SK-N-SH (cell line): ENCODE measurements at regions not wholly inside any gene's neighbourhood (a gene's known extent, or its start where the extent isn't known, plus 50 kb on each side); places are given as distances from the start of the nearest gene placed in this dataset.
A peak's percentile ranks its signal among the peaks of the same experiment; 100 is the strongest.

ENCODE experiments used
- CTCF ChIA-PET: fragments of 300-600, 350-600 bp; formaldehyde crosslinking; extraction: SDS; loops from one replicate; lab custom pipeline; 2021; lab: Yijun Ruan, JAX
- POLR2A ChIA-PET: fragments of 350-600 bp; sonication (Branson Sonifier 250); formaldehyde crosslinking; extraction: SDS; loops from one replicate; lab custom pipeline; 2020; ENCODE audit warnings: antibody characterized with exemption, inconsistent platforms; lab: Yijun Ruan, JAX
- DNase-seq: peaks from one replicate; pipeline ENCODE4 v3.0.0; 2012
- H2AFZ ChIP-seq: fragments of 200-600 bp; sonication (generic); 2 replicates; pipeline ENCODE4 v1.8.1; 2016; ENCODE audit warnings: antibody characterized with exemption, mild to moderate bottlenecking, low read depth
- H3F3A ChIP-seq: fragments of 200-600 bp; sonication (generic); replicated peaks from 2 replicates; pipeline ENCODE3; 2016; ENCODE audit warnings: antibody characterized with exemption, mild to moderate bottlenecking; ENCODE audit not compliant: insufficient read depth
- H3K27ac ChIP-seq, 2 experiments: fragments of 200-500 bp in 1 of 2; fragments of 200-600 bp in 1 of 2; sonication (Bioruptor generic) in 1 of 2; sonication (generic), shearing (Covaris generic) in 1 of 2; 2 replicates each; pipeline versions ENCODE4 v1.5.1 to v1.6.1; 2014 to 2016; ENCODE audit warnings: low read depth in 2 of 2, inconsistent platforms in 1 of 2, low read length in 1 of 2, mild to moderate bottlenecking in 1 of 2, mixed read lengths in 1 of 2
- H3K27me3 ChIP-seq: fragments of 200-600 bp; sonication (generic), shearing (Covaris generic); 2 replicates; pipeline ENCODE4 v1.6.1; 2016; ENCODE audit warnings: mixed run types; ENCODE audit not compliant: insufficient read depth
- H3K36me3 ChIP-seq, 2 experiments: fragments of 200-500 bp in 1 of 2; fragments of 200-600 bp in 1 of 2; sonication (Bioruptor generic) in 1 of 2; sonication (generic) in 1 of 2; replicated peaks in 1 of 2; 2 replicates each; pipeline versions ENCODE3 to v1.5.1; 2014 to 2016; ENCODE audit warnings: low read length in 1 of 2, mild to moderate bottlenecking in 1 of 2; ENCODE audit not compliant: insufficient read depth in 2 of 2, control insufficient read depth in 1 of 2
- H3K4me1 ChIP-seq, 2 experiments: fragments of 200-500 bp in 1 of 2; fragments of 200-600 bp in 1 of 2; sonication (Bioruptor generic) in 1 of 2; sonication (generic), shearing (Covaris generic) in 1 of 2; 2 replicates each; pipeline versions ENCODE4 v1.5.1 to v1.6.1; 2014 to 2016; ENCODE audit warnings: low read depth in 1 of 2, low read length in 1 of 2, mixed run types in 1 of 2; ENCODE audit not compliant: insufficient read depth in 2 of 2, control insufficient read depth in 1 of 2
- H3K4me2 ChIP-seq: fragments of 200-600 bp; sonication (generic), shearing (Covaris generic); 2 replicates; pipeline ENCODE4 v1.6.1; 2017; ENCODE audit warnings: mixed run types
- H3K4me3 ChIP-seq, 2 experiments: fragments of 200-500 bp in 1 of 2; fragments of 200-600 bp in 1 of 2; sonication (Bioruptor generic) in 1 of 2; sonication (generic), shearing (Covaris generic) in 1 of 2; 2 replicates each; pipeline versions ENCODE4 v1.5.1 to v1.8.1; 2014 to 2016; ENCODE audit warnings: low read depth in 2 of 2, inconsistent platforms in 1 of 2, low read length in 1 of 2, mild to moderate bottlenecking in 1 of 2, mixed read lengths in 1 of 2, moderate library complexity in 1 of 2
- H3K79me2 ChIP-seq: fragments of 200-600 bp; sonication (generic); 2 replicates; pipeline ENCODE4 v1.8.1; 2017; ENCODE audit warnings: mild to moderate bottlenecking; ENCODE audit not compliant: insufficient read depth
- H3K9ac ChIP-seq: fragments of 200-600 bp; sonication (generic); 2 replicates; pipeline ENCODE4 v1.6.1; 2017; ENCODE audit warnings: mixed run types
- H3K9me2 ChIP-seq: fragments of 200-600 bp; sonication (generic); 2 replicates; pipeline ENCODE4 v1.6.1; 2017; ENCODE audit warnings: mixed run types
- H3K9me3 ChIP-seq: fragments of 200-600 bp; sonication (generic); 2 replicates; pipeline ENCODE4 v1.6.1; 2017; ENCODE audit warnings: mixed run types, mild to moderate bottlenecking, moderate library complexity
- H4K20me1 ChIP-seq: fragments of 200-600 bp; sonication (generic); 2 replicates; pipeline ENCODE4 v1.6.1; 2017; ENCODE audit warnings: mild to moderate bottlenecking, mixed run types; ENCODE audit not compliant: insufficient read depth
- CHD2 ChIP-seq: fragments of 150-350 bp; IDR thresholded peaks from 2 replicates; pipeline ENCODE4 v1.6.1; 2018; ENCODE audit warnings: low read length; ENCODE audit not compliant: partially characterized antibody
- CTCF ChIP-seq: fragments of 200-600 bp; sonication (generic); IDR thresholded peaks from 2 replicates; pipeline ENCODE4 v1.6.1; 2017; ENCODE audit warnings: antibody characterized with exemption, mild to moderate bottlenecking, moderate library complexity
- EP300 ChIP-seq, 2 experiments: IDR thresholded peaks; 2 replicates each; pipeline versions ENCODE4 v1.4.0 to v1.6.1; 2012; ENCODE audit warnings: borderline replicate concordance in 1 of 2, low read depth in 1 of 2, low read length in 1 of 2
- FOSL2 ChIP-seq: IDR thresholded peaks from 2 replicates; pipeline ENCODE4 v1.4.0; 2012; ENCODE audit warnings: low read depth, mild to moderate bottlenecking, moderate library complexity, borderline replicate concordance
- FOXJ3 ChIP-seq: sonication (generic); formaldehyde crosslinking; IDR thresholded peaks from 2 replicates; pipeline ENCODE4 v1.5.1; 2020; ENCODE audit warnings: mild to moderate bottlenecking, missing genetic modification reagents
- FOXM1 ChIP-seq: IDR thresholded peaks from 2 replicates; pipeline ENCODE4 v1.4.0; 2012; ENCODE audit warnings: low read depth, mild to moderate bottlenecking
- GABPA ChIP-seq: IDR thresholded peaks from 2 replicates; pipeline ENCODE4 v1.4.0; 2012; ENCODE audit warnings: low read depth, mild to moderate bottlenecking
- MAX ChIP-seq: IDR thresholded peaks from 2 replicates; pipeline ENCODE4 v1.4.0; 2012; ENCODE audit warnings: low read depth
- MEF2A ChIP-seq: IDR thresholded peaks from 2 replicates; pipeline ENCODE4 v1.4.0; 2012; ENCODE audit warnings: low read depth, borderline replicate concordance
- MXI1 ChIP-seq: IDR thresholded peaks from 2 replicates; pipeline ENCODE4 v1.6.1; 2012; ENCODE audit warnings: mild to moderate bottlenecking, low read depth, low read length, improper control_type of control experiment
- NFIC ChIP-seq: IDR thresholded peaks from 2 replicates; pipeline ENCODE4 v1.4.0; 2012; ENCODE audit warnings: borderline replicate concordance
- NRF1 ChIP-seq: IDR thresholded peaks from 2 replicates; pipeline ENCODE4 v1.6.1; 2012; ENCODE audit warnings: low read depth, mild to moderate bottlenecking, low read length
- PBX3 ChIP-seq: IDR thresholded peaks from 2 replicates; pipeline ENCODE4; 2012
- RCOR1 ChIP-seq: fragments of 150-350 bp; IDR thresholded peaks from 2 replicates; pipeline ENCODE4 v1.6.1; 2017; ENCODE audit warnings: antibody characterized with exemption, low read length
- RXRA ChIP-seq: IDR thresholded peaks from 2 replicates; pipeline ENCODE4 v1.4.0; 2012; ENCODE audit warnings: low read depth, mild to moderate bottlenecking, borderline replicate concordance
- SIN3A ChIP-seq: IDR thresholded peaks from 2 replicates; pipeline ENCODE4 v1.6.1; 2012; ENCODE audit warnings: low read depth, mild to moderate bottlenecking, low read length, moderate library complexity, borderline replicate concordance
- TAF1 ChIP-seq: IDR thresholded peaks from 2 replicates; pipeline ENCODE4 v1.6.1; 2012; ENCODE audit warnings: low read depth, mild to moderate bottlenecking, low read length, moderate library complexity, borderline replicate concordance
- TCF12 ChIP-seq: IDR thresholded peaks from 2 replicates; pipeline ENCODE4 v1.4.0; 2012
- TEAD4 ChIP-seq: IDR thresholded peaks from 2 replicates; pipeline ENCODE4 v1.4.0; 2012; ENCODE audit warnings: mild to moderate bottlenecking, borderline replicate concordance; ENCODE audit not compliant: insufficient read depth
- USF2 ChIP-seq: fragments of 150-350 bp; IDR thresholded peaks from 2 replicates; pipeline ENCODE4 v1.6.1; 2017; ENCODE audit warnings: antibody characterized with exemption, low read length, low read depth, borderline replicate concordance
- ZBTB33 ChIP-seq: IDR thresholded peaks from 2 replicates; pipeline ENCODE4 v1.4.0; 2012; ENCODE audit warnings: low read depth, borderline replicate concordance
- WGBS: methylation state at CpG from one replicate; pipeline ENCODE4 v1.1.6; 2017; ENCODE audit warnings: low lambda C conversion rate; 5-methylcytosine and 5-hydroxymethylcytosine counted together

GRCh38 chr12:19710811-19711793 lies 271.8 kb downstream of the AEBP2 start:
- CTCF ChIA-PET, result interaction anchor here (1.0 kb wide), 1 partner anchor 38 kb away, joined by 4 read pairs; no protein-coding TSS in a partner anchor
- Histone ChIP-seq H3K27me3 (no peaks in the 10 kb centered on the region), H3K27ac (peak overlapping the region in 1 of 2 experiments; percentile 79; a peak in 2 of 4 replicates), H3K4me3 (no peak overlapping the region), H3F3A (peaks cover 25% of the 10 kb centered on the region), H3K9me3 (peaks cover 15% of the 10 kb centered on the region; the same call in 1 of the 2 replicates), H3K9ac (no peak overlapping the region), H2AFZ (no peak overlapping the region), H3K4me1 (peaks cover 0 to 11% of the 10 kb centered on the region in 2 experiments; a peak in 1 of 4 replicates), H3K4me2 (no peak overlapping the region), H3K79me2 (no peaks in the 10 kb centered on the region), H3K36me3 (no peaks in the 10 kb centered on the region), H4K20me1 (no peaks in the 10 kb centered on the region), H3K9me2 (no peaks in the 10 kb centered on the region)
- WGBS, result 75% methylated on average over 7 of the region's 7 CpGs
- DNase-seq, result no peak
- POLR2A ChIA-PET, result no interaction called here
- TF ChIP-seq EP300 (IDR thresholded peaks at IDR 0.05; ENCODE audit: borderline replicate concordance in 1 of 2, low read depth in 1 of 2, low read length in 1 of 2) (no peak), FOXM1 (no peak), PBX3 (no peak), RXRA (no peak), MEF2A (no peak)

GRCh38 chr12:19712041-19712440 lies 272.7 kb downstream of the AEBP2 start:
- POLR2A ChIA-PET, result no interaction called here
- no peak overlapping the region for H3K9ac ChIP-seq
- TF ChIP-seq MAX, result peak; percentile 53
- peak; percentile 92 for TF ChIP-seq FOSL2
- no peak for TF ChIP-seq RCOR1
- no peak for TF ChIP-seq TAF1
- no peak for TF ChIP-seq USF2
- TF ChIP-seq ZBTB33, result no peak
- TF ChIP-seq NRF1, result no peak
- TF ChIP-seq NFIC, result peak; percentile 69
- TF ChIP-seq FOXJ3 (CRISPR knock-in tag), result no peak
- no peak for TF ChIP-seq TEAD4
- no peak for TF ChIP-seq SIN3A
- TF ChIP-seq MXI1, result no peak
- peak; percentile 56; the same call in 1 of the 2 replicates for TF ChIP-seq TCF12
- no peak for TF ChIP-seq CTCF
- TF ChIP-seq CHD2, result no peak
- no peak for TF ChIP-seq FOXM1
- no peak for TF ChIP-seq GABPA

More at GRCh38 chr12:19712041-19712440, 272.7 kb downstream of the AEBP2 start:
- no peaks in the 10 kb centered on the region for H3K36me3 ChIP-seq
- H2AFZ ChIP-seq, result no peak overlapping the region; the same call in 1 of the 2 replicates
- H4K20me1 ChIP-seq, result no peaks in the 10 kb centered on the region
- CTCF ChIA-PET, result no interaction called here
- no peak overlapping the region for H3K4me3 ChIP-seq
- H3K4me1 ChIP-seq, result peaks cover 0 to 11% of the 10 kb centered on the region in 2 experiments; a peak in 1 of 4 replicates
- no peak for DNase-seq
- peaks cover 15% of the 10 kb centered on the region; the same call in 1 of the 2 replicates for H3K9me3 ChIP-seq
- no peak overlapping the region for H3K4me2 ChIP-seq
- peaks cover 25% of the 10 kb centered on the region for H3F3A ChIP-seq
- peak overlapping the region in 1 of 2 experiments; percentile 79; a peak in 2 of 4 replicates for H3K27ac ChIP-seq
- H3K27me3 ChIP-seq, result no peaks in the 10 kb centered on the region
- no peaks in the 10 kb centered on the region for H3K9me2 ChIP-seq
- 30% methylated on average over 4 of the region's 4 CpGs for WGBS
- H3K79me2 ChIP-seq, result no peaks in the 10 kb centered on the region
